NB4 (cell line): ENCODE measurements at regions not wholly inside any gene's neighbourhood (a gene's known extent, or its start where the extent isn't known, plus 50 kb on each side); places are given as distances from the start of the nearest gene placed in this dataset.
"Not testable (repeated sequence)": the region's sequence is repeated elsewhere in the genome, so short reads cannot be mapped to it uniquely, and the experiment has no call there.

Experiments used
- MYC ChIP-seq: IDR thresholded peaks from 2 replicates; pipeline ENCODE4 v1.6.1; 2011; ENCODE audit warnings: low read depth, low read length
- POLR2A ChIP-seq: IDR thresholded peaks from 2 replicates; pipeline ENCODE4 v1.6.1; 2011; ENCODE audit warnings: mild to moderate bottlenecking; ENCODE audit not compliant: insufficient read length; ENCODE audit errors: extremely low read depth
- TF ChIP-seq, protein P1 (sequence below): IDR thresholded peaks from one replicate; pipeline ENCODE4 v1.5.1; 2012; ENCODE audit warnings: low read depth, low read length

DNA sequence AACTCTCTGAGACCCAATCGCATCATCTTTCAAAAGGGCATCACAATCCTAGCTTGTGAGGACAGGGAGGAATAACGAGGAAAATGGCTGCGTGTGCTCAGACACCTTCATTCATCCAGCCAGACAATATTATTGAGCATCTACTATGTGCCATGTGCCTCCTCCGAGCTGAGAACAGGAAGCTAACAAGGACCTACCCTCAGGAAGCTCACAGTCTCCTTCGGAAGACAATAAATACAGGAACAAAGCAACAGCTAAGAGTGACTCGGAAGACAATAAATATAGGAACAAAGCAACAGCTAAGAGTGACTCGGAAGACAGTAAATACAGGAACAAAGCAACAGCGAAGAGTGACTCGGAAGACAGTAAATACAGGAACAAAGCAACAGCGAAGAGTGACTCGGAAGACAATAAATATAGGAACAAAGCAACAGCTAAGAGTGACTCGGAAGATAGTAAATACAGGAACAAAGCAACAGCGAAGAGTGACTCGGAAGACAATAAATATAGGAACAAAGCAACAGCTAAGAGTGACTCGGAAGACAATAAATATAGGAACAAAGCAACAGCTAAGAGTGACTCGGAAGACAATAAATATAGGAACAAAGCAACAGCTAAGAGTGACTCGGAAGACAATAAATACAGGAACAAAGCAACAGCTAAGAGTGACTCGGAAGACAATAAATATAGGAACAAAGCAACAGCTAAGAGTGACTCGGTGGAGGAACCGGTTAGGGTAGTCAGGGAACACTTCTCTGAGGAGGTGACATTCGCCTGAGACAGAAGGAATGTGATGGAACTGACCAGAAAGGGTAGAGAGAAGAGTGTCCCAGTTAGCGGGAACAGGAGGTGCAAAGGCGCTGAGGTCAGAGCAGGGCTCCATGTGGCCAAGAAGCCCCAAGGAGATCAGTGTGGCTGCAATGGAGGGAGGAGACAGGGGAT lies 55.6 kb upstream of the SIRPA start:
- TF ChIP-seq, protein P1, sequence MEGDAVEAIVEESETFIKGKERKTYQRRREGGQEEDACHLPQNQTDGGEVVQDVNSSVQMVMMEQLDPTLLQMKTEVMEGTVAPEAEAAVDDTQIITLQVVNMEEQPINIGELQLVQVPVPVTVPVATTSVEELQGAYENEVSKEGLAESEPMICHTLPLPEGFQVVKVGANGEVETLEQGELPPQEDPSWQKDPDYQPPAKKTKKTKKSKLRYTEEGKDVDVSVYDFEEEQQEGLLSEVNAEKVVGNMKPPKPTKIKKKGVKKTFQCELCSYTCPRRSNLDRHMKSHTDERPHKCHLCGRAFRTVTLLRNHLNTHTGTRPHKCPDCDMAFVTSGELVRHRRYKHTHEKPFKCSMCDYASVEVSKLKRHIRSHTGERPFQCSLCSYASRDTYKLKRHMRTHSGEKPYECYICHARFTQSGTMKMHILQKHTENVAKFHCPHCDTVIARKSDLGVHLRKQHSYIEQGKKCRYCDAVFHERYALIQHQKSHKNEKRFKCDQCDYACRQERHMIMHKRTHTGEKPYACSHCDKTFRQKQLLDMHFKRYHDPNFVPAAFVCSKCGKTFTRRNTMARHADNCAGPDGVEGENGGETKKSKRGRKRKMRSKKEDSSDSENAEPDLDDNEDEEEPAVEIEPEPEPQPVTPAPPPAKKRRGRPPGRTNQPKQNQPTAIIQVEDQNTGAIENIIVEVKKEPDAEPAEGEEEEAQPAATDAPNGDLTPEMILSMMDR, result not testable (repeated sequence)
- TF ChIP-seq POLR2A, MYC: not testable (repeated sequence)
